ENCODE measurements at regions not wholly inside any gene's neighbourhood (a gene's known extent, or its start where the extent isn't known, plus 50 kb on each side); places are given as distances from the start of the nearest gene placed in this dataset.

GRCh38 chr4:111842336-111842735 is 302.9 kb upstream of the FAM241A start:
- Histone ChIP-seq H3K4me1 (ENCODE audit: control insufficient read depth in 3 of 3, insufficient read depth in 3 of 3, low read length in 3 of 3) (no peaks in the 10 kb centered on the region), H3K9ac (ENCODE audit: low read depth in 1 of 3, low read length in 3 of 3) (no peak overlapping the region), H3K27me3 (ENCODE audit: control insufficient read depth in 3 of 3, insufficient read depth in 3 of 3, low read length in 3 of 3) (no peaks in the 10 kb centered on the region), H3K27ac (ENCODE audit: low read depth, low read length) (no peak overlapping the region), H3K36me3 (ENCODE audit: control insufficient read depth in 3 of 3, insufficient read depth in 3 of 3, low read length in 3 of 3) (no peaks in the 10 kb centered on the region), H3K9me3 (ENCODE audit: control insufficient read depth in 3 of 3, low read length in 3 of 3) (no peaks in the 10 kb centered on the region), H3K4me3 (ENCODE audit: low read length in 3 of 3) (no peak overlapping the region)

- H3K9me3 ChIP-seq (ENCODE audit: control insufficient read depth in 3 of 3, low read length in 3 of 3), result no peaks in the 10 kb centered on the region
- H3K4me1 ChIP-seq (ENCODE audit: control insufficient read depth in 3 of 3, insufficient read depth in 3 of 3, low read length in 3 of 3), result no peaks in the 10 kb centered on the region
- no peak overlapping the region for H3K9ac ChIP-seq (ENCODE audit: low read depth in 1 of 3, low read length in 3 of 3)
- H3K4me3 ChIP-seq (ENCODE audit: low read length in 3 of 3), result no peak overlapping the region
- no peaks in the 10 kb centered on the region for H3K27me3 ChIP-seq (ENCODE audit: control insufficient read depth in 3 of 3, insufficient read depth in 3 of 3, low read length in 3 of 3)
- no peak overlapping the region for H3K27ac ChIP-seq (ENCODE audit: low read depth, low read length)
- H3K36me3 ChIP-seq (ENCODE audit: control insufficient read depth in 3 of 3, insufficient read depth in 3 of 3, low read length in 3 of 3), result no peaks in the 10 kb centered on the region
These were observed 297.8 kb upstream of the FAM241A start for GRCh38 chr4:111847296-111848008.

- Histone ChIP-seq H3K27me3 (ENCODE audit: control insufficient read depth in 3 of 3, insufficient read depth in 3 of 3, low read length in 3 of 3) (no peaks in the 10 kb centered on the region), H3K36me3 (ENCODE audit: control insufficient read depth in 3 of 3, insufficient read depth in 3 of 3, low read length in 3 of 3) (no peaks in the 10 kb centered on the region), H3K4me1 (ENCODE audit: control insufficient read depth in 3 of 3, insufficient read depth in 3 of 3, low read length in 3 of 3) (no peaks in the 10 kb centered on the region), H3K9me3 (ENCODE audit: control insufficient read depth in 3 of 3, low read length in 3 of 3) (no peaks in the 10 kb centered on the region), H3K9ac (ENCODE audit: low read depth in 1 of 3, low read length in 3 of 3) (no peak overlapping the region), H3K27ac (ENCODE audit: low read depth, low read length) (no peak overlapping the region), H3K4me3 (ENCODE audit: low read length in 3 of 3) (no peak overlapping the region)
These were observed 295.4 kb upstream of the FAM241A start for GRCh38 chr4:111849746-111850284.

GRCh38 chr4:111854494-111855087 is 290.7 kb upstream of the FAM241A start:
- H3K4me1 ChIP-seq (ENCODE audit: control insufficient read depth in 3 of 3, insufficient read depth in 3 of 3, low read length in 3 of 3), result no peaks in the 10 kb centered on the region
- no peaks in the 10 kb centered on the region for H3K9me3 ChIP-seq (ENCODE audit: control insufficient read depth in 3 of 3, low read length in 3 of 3)
- H3K4me3 ChIP-seq (ENCODE audit: low read length in 3 of 3), result no peak overlapping the region
- H3K27ac ChIP-seq (ENCODE audit: low read depth, low read length), result no peak overlapping the region
- H3K27me3 ChIP-seq (ENCODE audit: control insufficient read depth in 3 of 3, insufficient read depth in 3 of 3, low read length in 3 of 3), result no peaks in the 10 kb centered on the region
- H3K9ac ChIP-seq (ENCODE audit: low read depth in 1 of 3, low read length in 3 of 3), result no peak overlapping the region
- no peaks in the 10 kb centered on the region for H3K36me3 ChIP-seq (ENCODE audit: control insufficient read depth in 3 of 3, insufficient read depth in 3 of 3, low read length in 3 of 3)

- H3K36me3 ChIP-seq (ENCODE audit: control insufficient read depth in 3 of 3, insufficient read depth in 3 of 3, low read length in 3 of 3), result no peaks in the 10 kb centered on the region
- H3K4me1 ChIP-seq (ENCODE audit: control insufficient read depth in 3 of 3, insufficient read depth in 3 of 3, low read length in 3 of 3), result no peaks in the 10 kb centered on the region
- no peaks in the 10 kb centered on the region for H3K27me3 ChIP-seq (ENCODE audit: control insufficient read depth in 3 of 3, insufficient read depth in 3 of 3, low read length in 3 of 3)
- H3K4me3 ChIP-seq (ENCODE audit: low read length in 3 of 3), result no peak overlapping the region
- no peak overlapping the region for H3K27ac ChIP-seq (ENCODE audit: low read depth, low read length)
- H3K9ac ChIP-seq (ENCODE audit: low read depth in 1 of 3, low read length in 3 of 3), result no peak overlapping the region
- H3K9me3 ChIP-seq (ENCODE audit: control insufficient read depth in 3 of 3, low read length in 3 of 3), result no peaks in the 10 kb centered on the region
These were observed 289.9 kb upstream of the FAM241A start for GRCh38 chr4:111855308-111855707.

- Histone ChIP-seq H3K9ac (ENCODE audit: low read depth in 1 of 3, low read length in 3 of 3) (no peak overlapping the region), H3K4me1 (ENCODE audit: control insufficient read depth in 3 of 3, insufficient read depth in 3 of 3, low read length in 3 of 3) (no peaks in the 10 kb centered on the region), H3K9me3 (ENCODE audit: control insufficient read depth in 3 of 3, low read length in 3 of 3) (no peaks in the 10 kb centered on the region), H3K27ac (ENCODE audit: low read depth, low read length) (no peak overlapping the region), H3K36me3 (ENCODE audit: control insufficient read depth in 3 of 3, insufficient read depth in 3 of 3, low read length in 3 of 3) (no peaks in the 10 kb centered on the region), H3K4me3 (ENCODE audit: low read length in 3 of 3) (no peak overlapping the region), H3K27me3 (ENCODE audit: control insufficient read depth in 3 of 3, insufficient read depth in 3 of 3, low read length in 3 of 3) (no peaks in the 10 kb centered on the region)
These were observed 281.2 kb upstream of the FAM241A start for GRCh38 chr4:111864066-111864465.

GRCh38 chr4:111869339-111869738 is 275.9 kb upstream of the FAM241A start:
- H3K27me3 ChIP-seq (ENCODE audit: control insufficient read depth in 3 of 3, insufficient read depth in 3 of 3, low read length in 3 of 3), result no peaks in the 10 kb centered on the region
- no peaks in the 10 kb centered on the region for H3K4me1 ChIP-seq (ENCODE audit: control insufficient read depth in 3 of 3, insufficient read depth in 3 of 3, low read length in 3 of 3)
- H3K36me3 ChIP-seq (ENCODE audit: control insufficient read depth in 3 of 3, insufficient read depth in 3 of 3, low read length in 3 of 3), result no peaks in the 10 kb centered on the region
- no peak overlapping the region for H3K4me3 ChIP-seq (ENCODE audit: low read length in 3 of 3)
- no peak overlapping the region for H3K9ac ChIP-seq (ENCODE audit: low read depth in 1 of 3, low read length in 3 of 3)
- no peaks in the 10 kb centered on the region for H3K9me3 ChIP-seq (ENCODE audit: control insufficient read depth in 3 of 3, low read length in 3 of 3)
- H3K27ac ChIP-seq (ENCODE audit: low read depth, low read length), result no peak overlapping the region

- H3K9me3 ChIP-seq (ENCODE audit: control insufficient read depth in 3 of 3, low read length in 3 of 3), result no peaks in the 10 kb centered on the region
- H3K9ac ChIP-seq (ENCODE audit: low read depth in 1 of 3, low read length in 3 of 3), result no peak overlapping the region
- no peaks in the 10 kb centered on the region for H3K27me3 ChIP-seq (ENCODE audit: control insufficient read depth in 3 of 3, insufficient read depth in 3 of 3, low read length in 3 of 3)
- no peak overlapping the region for H3K4me3 ChIP-seq (ENCODE audit: low read length in 3 of 3)
- H3K27ac ChIP-seq (ENCODE audit: low read depth, low read length), result no peak overlapping the region
- no peaks in the 10 kb centered on the region for H3K4me1 ChIP-seq (ENCODE audit: control insufficient read depth in 3 of 3, insufficient read depth in 3 of 3, low read length in 3 of 3)
- H3K36me3 ChIP-seq (ENCODE audit: control insufficient read depth in 3 of 3, insufficient read depth in 3 of 3, low read length in 3 of 3), result no peaks in the 10 kb centered on the region
These were observed 273.5 kb upstream of the FAM241A start for GRCh38 chr4:111871802-111872201.

GRCh38 chr4:111873801-111874200 is 271.5 kb upstream of the FAM241A start:
- H3K36me3 ChIP-seq (ENCODE audit: control insufficient read depth in 3 of 3, insufficient read depth in 3 of 3, low read length in 3 of 3), result no peaks in the 10 kb centered on the region
- H3K27ac ChIP-seq (ENCODE audit: low read depth, low read length), result no peak overlapping the region
- H3K27me3 ChIP-seq (ENCODE audit: control insufficient read depth in 3 of 3, insufficient read depth in 3 of 3, low read length in 3 of 3), result no peaks in the 10 kb centered on the region
- no peak overlapping the region for H3K4me3 ChIP-seq (ENCODE audit: low read length in 3 of 3)
- H3K4me1 ChIP-seq (ENCODE audit: control insufficient read depth in 3 of 3, insufficient read depth in 3 of 3, low read length in 3 of 3), result no peaks in the 10 kb centered on the region
- no peaks in the 10 kb centered on the region for H3K9me3 ChIP-seq (ENCODE audit: control insufficient read depth in 3 of 3, low read length in 3 of 3)
- no peak overlapping the region for H3K9ac ChIP-seq (ENCODE audit: low read depth in 1 of 3, low read length in 3 of 3)

- H3K27ac ChIP-seq (ENCODE audit: low read depth, low read length), result no peak overlapping the region
- no peak overlapping the region for H3K9ac ChIP-seq (ENCODE audit: low read depth in 1 of 3, low read length in 3 of 3)
- H3K4me3 ChIP-seq (ENCODE audit: low read length in 3 of 3), result no peak overlapping the region
- no peaks in the 10 kb centered on the region for H3K36me3 ChIP-seq (ENCODE audit: control insufficient read depth in 3 of 3, insufficient read depth in 3 of 3, low read length in 3 of 3)
- H3K4me1 ChIP-seq (ENCODE audit: control insufficient read depth in 3 of 3, insufficient read depth in 3 of 3, low read length in 3 of 3), result no peaks in the 10 kb centered on the region
- H3K9me3 ChIP-seq (ENCODE audit: control insufficient read depth in 3 of 3, low read length in 3 of 3), result no peaks in the 10 kb centered on the region
- no peaks in the 10 kb centered on the region for H3K27me3 ChIP-seq (ENCODE audit: control insufficient read depth in 3 of 3, insufficient read depth in 3 of 3, low read length in 3 of 3)
These were observed 265.7 kb upstream of the FAM241A start for GRCh38 chr4:111879539-111879938.
